PC-9 (cell line): ENCODE measurements at regions not wholly inside any gene's neighbourhood (a gene's known extent, or its start where the extent isn't known, plus 50 kb on each side); places are given as distances from the start of the nearest gene placed in this dataset.

Experiments
- BruUV-seq: library from RNA; stranded (reverse); fragments of 400-500 nt; replicated peaks from 2 replicates; lab custom pipeline; 2021; lab: Mats Ljungman, UMichigan
- CTCF ChIA-PET: fragments of 300-600 bp; sonication (Branson Sonifier 250); formaldehyde crosslinking; loops from one replicate; lab custom pipeline; 2022; ENCODE audit warnings: antibody characterized with exemption; lab: Charles Lee
- POLR2A ChIA-PET: fragments of 300-600 bp; sonication (Branson Sonifier 250); formaldehyde crosslinking; loops from one replicate; lab custom pipeline; 2022; ENCODE audit warnings: antibody characterized with exemption; ENCODE audit not compliant: unreplicated experiment; lab: Charles Lee
- DNase-seq, 2 experiments: peaks; one replicate each; pipeline versions ENCODE4 v3.0.0 to v3.0.0-alpha.2; 2015 to 2022; ENCODE audit warnings: mixed read lengths in 1 of 2
- H2AFZ ChIP-seq: fragments of 200-600 bp; sonication (generic); 2 replicates; pipeline ENCODE4 v1.8.1; 2017; ENCODE audit warnings: antibody characterized with exemption
- H3F3A ChIP-seq: fragments of 200-600 bp; sonication (generic); 2 replicates; pipeline ENCODE4 v1.8.1; 2017; ENCODE audit warnings: antibody characterized with exemption, mild to moderate bottlenecking, low read depth; ENCODE audit not compliant: insufficient read depth
- H3K27ac ChIP-seq: fragments of 200-600 bp; sonication (generic); 2 replicates; pipeline ENCODE4 v1.6.1; 2016; ENCODE audit warnings: mixed run types
- H3K27me3 ChIP-seq: fragments of 200-600 bp; sonication (generic); 2 replicates; pipeline ENCODE4 v1.6.1; 2016; ENCODE audit warnings: low read depth, mixed run types; ENCODE audit not compliant: insufficient read depth
- H3K36me3 ChIP-seq: fragments of 200-600 bp; sonication (generic); 2 replicates; pipeline ENCODE4 v1.6.1; 2016; ENCODE audit warnings: low read depth, mixed run types
- H3K4me1 ChIP-seq: fragments of 200-600 bp; sonication (generic); replicated peaks from 2 replicates; pipeline ENCODE4 v1.6.1; 2016; ENCODE audit warnings: mixed run types; ENCODE audit not compliant: insufficient read depth
- H3K4me2 ChIP-seq: fragments of 200-600 bp; sonication (generic); 2 replicates; pipeline ENCODE4 v1.6.1; 2017; ENCODE audit warnings: mixed run types
- H3K4me3 ChIP-seq: fragments of 200-600 bp; sonication (generic); 2 replicates; pipeline ENCODE4 v1.6.1; 2016; ENCODE audit warnings: mixed run types
- H3K79me2 ChIP-seq: fragments of 200-600 bp; sonication (generic); 2 replicates; pipeline ENCODE4 v1.6.1; 2017; ENCODE audit warnings: low read depth, mixed run types
- H3K9me2 ChIP-seq: fragments of 200-600 bp; sonication (generic); 2 replicates; pipeline ENCODE4 v1.8.1; 2017; ENCODE audit warnings: mild to moderate bottlenecking; ENCODE audit not compliant: insufficient read depth
- H3K9me3 ChIP-seq: fragments of 200-600 bp; sonication (generic); 2 replicates; pipeline ENCODE4 v1.8.1; 2016; ENCODE audit warnings: low read depth; ENCODE audit not compliant: insufficient read depth
- H4K20me1 ChIP-seq: fragments of 200-600 bp; sonication (generic); 2 replicates; pipeline ENCODE4 v1.8.1; 2017; ENCODE audit not compliant: insufficient read depth
- CTCF ChIP-seq: fragments of 200-600 bp; sonication (generic); conservative IDR thresholded peaks from 2 replicates; pipeline ENCODE4 v1.6.1; 2017; ENCODE audit warnings: mixed run types, antibody characterized with exemption, mild to moderate bottlenecking, moderate library complexity
- EZH2 ChIP-seq: fragments of 200-600 bp; sonication (generic); IDR thresholded peaks from 2 replicates; pipeline ENCODE4 v1.8.0; 2017; ENCODE audit warnings: antibody characterized with exemption, low read depth
- intact Hi-C: fragments of 100-400 bp; cut with micrococcal nuclease; formaldehyde crosslinking; loops from one replicate; pipeline ENCODE4 v1.10.0; 2022; ENCODE audit not compliant: unreplicated experiment

DNA sequence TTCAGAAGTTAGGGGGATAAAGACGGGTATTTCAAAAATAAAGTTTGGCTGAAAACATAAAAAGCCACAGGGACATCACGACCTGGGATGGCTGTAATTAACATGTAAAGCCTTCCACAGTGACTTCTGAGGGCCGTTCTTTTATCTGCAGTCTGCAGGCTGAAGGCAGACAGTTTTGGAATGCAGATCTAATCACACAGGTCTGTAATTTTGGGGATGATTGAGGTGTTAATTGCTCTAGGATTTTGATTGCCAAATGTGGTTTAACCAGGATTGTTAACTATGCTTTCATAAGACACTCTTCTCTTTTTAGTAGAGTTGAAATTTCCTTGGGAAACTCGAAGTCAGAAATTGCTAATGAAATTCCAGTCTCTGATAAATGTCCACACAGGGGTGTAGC, 355.5 kb downstream of the ATP23 start:
- no peaks in the 10 kb centered on the region for H3K9me2 ChIP-seq
- 0 out of 2 replicates have a peak, but pooled peaks cover under 1% of the 10 kb centered on the region for H3F3A ChIP-seq
- no peaks in the 10 kb centered on the region for H3K27me3 ChIP-seq
- H3K9me3 ChIP-seq = peaks cover 3% of the 10 kb centered on the region; the same call in 1 of the 2 replicates
- H3K4me2 ChIP-seq = no peak overlapping the region
- H3K4me1 ChIP-seq = peaks cover 1% of the 10 kb centered on the region; the same call in 1 of the 2 replicates
- ChIA-PET POLR2A (no interaction called here), CTCF (no interaction called here)
- no peak for DNase-seq
- intact Hi-C loops = no loop called here
- H3K27ac ChIP-seq = no peak overlapping the region
- TF ChIP-seq CTCF (no peak), EZH2 (no peak)
- BruUV-seq = no TSS peak
- H3K36me3 ChIP-seq = no peaks in the 10 kb centered on the region
- no peaks in the 10 kb centered on the region for H4K20me1 ChIP-seq
- H3K4me3 ChIP-seq = no peak overlapping the region
- H2AFZ ChIP-seq = no peak overlapping the region
- H3K79me2 ChIP-seq = no peaks in the 10 kb centered on the region

DNA sequence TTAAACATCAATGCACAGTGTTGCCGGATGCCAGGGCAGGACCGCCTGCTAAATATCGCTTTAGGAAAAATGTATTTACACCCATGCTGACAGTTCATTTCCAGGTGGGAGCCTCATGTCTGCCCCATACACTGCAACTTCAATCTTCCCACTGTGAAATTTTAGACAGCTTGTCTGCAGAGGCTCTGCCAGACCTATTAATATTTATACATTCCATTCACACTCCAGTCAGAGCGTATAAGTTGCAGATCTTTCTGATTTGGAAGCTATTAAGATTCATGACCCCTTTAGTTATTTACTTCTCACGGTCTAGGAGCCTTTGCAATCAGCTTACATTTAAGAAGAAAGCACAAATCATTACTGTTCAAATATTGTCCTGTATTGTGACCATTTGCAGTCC, 357.4 kb downstream of the ATP23 start:
- no peaks in the 10 kb centered on the region for H3K36me3 ChIP-seq
- CTCF ChIA-PET = no interaction called here

DNA sequence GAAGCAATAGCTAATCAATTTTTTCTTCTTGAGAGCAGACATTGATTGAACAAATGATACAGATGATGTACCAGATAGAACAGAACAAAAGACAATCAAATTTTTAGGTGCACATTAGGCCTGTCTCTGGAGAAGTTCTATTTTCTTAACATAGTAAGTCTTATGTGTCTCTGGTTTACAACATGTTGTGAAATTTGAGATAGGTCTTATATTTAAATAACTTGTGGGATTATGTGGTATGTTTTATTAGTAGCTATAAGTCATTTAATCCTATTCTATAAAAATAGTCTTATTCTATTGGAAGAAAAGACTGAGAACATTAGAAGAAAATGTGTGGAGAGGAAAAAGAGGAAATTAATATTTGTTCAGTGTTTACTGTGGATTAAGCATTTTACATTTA, 358.0 kb downstream of the ATP23 start:
- Histone ChIP-seq H3K9me2 (no peaks in the 10 kb centered on the region), H3K79me2 (no peaks in the 10 kb centered on the region), H4K20me1 (no peaks in the 10 kb centered on the region), H3K36me3 (no peaks in the 10 kb centered on the region), H3K27ac (no peak overlapping the region), H3K4me2 (no peak overlapping the region), H3K9me3 (peaks cover 3% of the 10 kb centered on the region; the same call in 1 of the 2 replicates), H3K4me1 (peaks cover 13% of the 10 kb centered on the region), H3K27me3 (no peaks in the 10 kb centered on the region), H3F3A (peaks cover 6% of the 10 kb centered on the region; the same call in 1 of the 2 replicates), H3K4me3 (no peak overlapping the region), H2AFZ (no peak overlapping the region)
- intact Hi-C loops = no loop called here
- TF ChIP-seq CTCF (no peak), EZH2 (no peak)
- ChIA-PET CTCF (no interaction called here), POLR2A (no interaction called here)
- no peak for DNase-seq
- no TSS peak for BruUV-seq

More for the DNA sequence above, 357.4 kb downstream of the ATP23 start:
- Histone ChIP-seq H3K9me2 (no peaks in the 10 kb centered on the region), H3K4me2 (no peak overlapping the region), H2AFZ (no peak overlapping the region), H3K79me2 (no peaks in the 10 kb centered on the region), H3F3A (peaks cover 6% of the 10 kb centered on the region; the same call in 1 of the 2 replicates), H3K27ac (no peak overlapping the region), H3K4me1 (peaks cover 13% of the 10 kb centered on the region), H3K27me3 (no peaks in the 10 kb centered on the region), H3K9me3 (peaks cover 3% of the 10 kb centered on the region; the same call in 1 of the 2 replicates), H4K20me1 (no peaks in the 10 kb centered on the region), H3K4me3 (no peak overlapping the region)
- no peak for TF ChIP-seq CTCF
- BruUV-seq = no TSS peak
- DNase-seq = no peak
- intact Hi-C loops = no loop called here
- POLR2A ChIA-PET = no interaction called here
